H7 (cell line): ENCODE measurements at regions not wholly inside any gene's neighbourhood (a gene's known extent, or its start where the extent isn't known, plus 50 kb on each side); places are given as distances from the start of the nearest gene placed in this dataset.
"Not testable (repeated sequence)": the region's sequence is repeated elsewhere in the genome, so short reads cannot be mapped to it uniquely, and the experiment has no call there.

Experiments
- DNase-seq: peaks from one replicate; pipeline ENCODE4 v3.0.0; 2012
- H3K27me3 ChIP-seq: 2 replicates; pipeline ENCODE4 v1.6.0; 2011; ENCODE audit warnings: mild to moderate bottlenecking, low read length; ENCODE audit not compliant: control insufficient read depth, insufficient read depth
- H3K36me3 ChIP-seq: replicated peaks from 2 replicates; pipeline ENCODE4 v1.5.1; 2011; ENCODE audit warnings: low read length; ENCODE audit not compliant: control insufficient read depth, insufficient read depth
- H3K4me3 ChIP-seq: 2 replicates; pipeline ENCODE4 v1.5.1; 2011; ENCODE audit warnings: low read depth, mild to moderate bottlenecking, control low read depth, low read length, moderate library complexity; ENCODE audit not compliant: insufficient read depth

DNA sequence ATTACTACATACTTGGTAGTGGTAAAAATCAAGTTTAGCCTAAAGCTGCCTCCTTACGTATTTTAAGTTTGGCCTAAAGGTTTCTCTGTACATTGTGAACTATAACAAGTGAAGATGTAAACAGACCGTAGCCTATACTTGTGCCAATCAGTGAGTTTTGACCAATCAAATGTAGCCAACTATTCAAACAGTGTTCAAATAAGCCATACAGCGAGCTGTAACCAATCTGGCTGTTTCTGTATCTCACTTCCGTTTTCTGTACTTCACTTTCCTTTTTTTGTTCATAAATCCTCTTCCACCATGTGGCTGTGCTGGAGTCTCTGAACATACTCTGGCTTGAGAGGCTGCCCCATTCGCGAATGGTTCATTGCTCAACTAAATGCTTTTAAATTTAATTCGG, 2504.6 kb downstream of the PCDH9 start:
- Histone ChIP-seq H3K27me3 (no peaks in the 10 kb centered on the region), H3K36me3 (no peaks in the 10 kb centered on the region)
- no peak for DNase-seq

DNA sequence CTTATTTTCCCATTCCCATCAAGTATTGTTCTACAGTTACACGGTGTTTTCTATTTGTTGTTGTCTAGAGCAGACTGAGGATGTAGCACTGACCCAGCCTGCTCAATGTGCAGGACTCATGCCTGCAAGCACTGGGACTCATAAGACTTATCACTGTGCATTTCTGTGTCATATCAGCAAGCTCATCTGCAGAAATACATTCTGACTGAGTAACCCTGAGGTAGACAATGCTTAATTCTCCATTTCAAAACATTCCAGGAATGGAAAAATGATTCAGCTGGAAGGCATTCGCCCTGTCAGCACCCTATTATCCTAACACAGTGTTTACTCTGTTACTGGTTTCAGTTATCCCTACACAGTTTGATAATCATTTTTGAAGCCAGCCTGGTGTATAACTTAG, 2506.4 kb downstream of the PCDH9 start:
- Histone ChIP-seq H3K36me3 (no peaks in the 10 kb centered on the region), H3K4me3 (no peak overlapping the region), H3K27me3 (no peaks in the 10 kb centered on the region)
- DNase-seq = no peak

More for the DNA sequence above, 2504.6 kb downstream of the PCDH9 start:
- no peak overlapping the region for H3K4me3 ChIP-seq

DNA sequence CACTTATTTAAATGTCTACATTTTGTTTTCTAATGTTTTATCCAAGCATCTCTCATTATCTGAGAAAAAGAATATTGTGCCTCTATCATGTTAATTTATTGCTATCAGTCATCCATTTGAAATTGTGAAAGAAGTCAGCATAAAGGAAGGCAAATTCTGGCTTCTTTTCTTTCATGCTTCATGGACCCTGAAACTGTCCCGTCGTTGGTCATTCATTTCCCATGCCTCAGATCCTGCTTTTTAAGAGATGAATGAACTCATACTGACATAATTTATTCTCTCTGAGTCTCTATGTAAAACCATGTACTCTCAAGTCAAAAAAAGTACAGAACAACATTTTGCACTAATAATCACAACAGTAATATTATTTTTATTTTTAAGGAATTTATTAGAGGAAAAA, 2512.0 kb downstream of the PCDH9 start:
- Histone ChIP-seq H3K36me3 (no peaks in the 10 kb centered on the region), H3K27me3 (no peaks in the 10 kb centered on the region), H3K4me3 (no peak overlapping the region)
- DNase-seq = no peak

DNA sequence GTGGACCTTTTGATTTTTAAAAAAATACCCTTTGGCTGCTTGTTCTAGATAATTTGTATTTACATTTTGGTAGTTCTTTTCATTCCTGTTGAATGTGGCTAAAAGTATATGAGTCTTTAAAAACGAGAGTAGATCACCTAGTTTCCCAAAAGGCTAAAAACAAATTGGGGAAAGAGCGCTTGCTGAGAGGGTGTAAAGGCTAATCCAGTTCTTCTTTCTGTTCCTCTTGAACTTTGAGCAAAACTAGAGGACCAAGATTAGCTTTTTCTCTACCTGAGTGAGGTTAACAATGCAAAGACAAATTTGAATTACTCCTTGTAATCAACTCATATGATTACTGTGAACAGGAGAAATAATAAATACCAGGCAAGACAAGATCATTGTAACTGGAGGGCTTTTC, 2513.2 kb downstream of the PCDH9 start:
- no peak for DNase-seq
- Histone ChIP-seq H3K4me3 (no peak overlapping the region), H3K36me3 (no peaks in the 10 kb centered on the region), H3K27me3 (no peaks in the 10 kb centered on the region)

DNA sequence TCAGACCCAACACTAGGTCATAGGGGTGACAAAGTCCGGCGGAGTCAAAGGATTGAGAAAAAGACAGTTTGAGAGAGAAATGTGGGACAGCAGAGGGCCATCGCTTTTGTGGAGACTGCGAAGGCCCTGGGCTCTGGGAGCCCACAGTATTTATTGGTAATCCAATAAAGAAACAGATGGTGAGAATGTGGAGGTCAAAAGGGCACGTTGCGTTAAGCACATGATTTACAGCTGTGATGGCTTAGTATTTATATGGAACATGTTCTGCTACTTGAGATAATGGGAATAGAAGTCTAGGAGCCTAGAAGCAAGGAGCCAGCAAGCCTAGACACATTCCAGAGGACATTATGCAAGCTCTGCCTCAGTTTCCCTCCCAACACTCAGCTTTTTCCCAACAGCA, 2521.1 kb downstream of the PCDH9 start:
- Histone ChIP-seq H3K4me3 (no peak overlapping the region), H3K27me3 (no peaks in the 10 kb centered on the region), H3K36me3 (no peaks in the 10 kb centered on the region)
- no peak for DNase-seq

- no peaks in the 10 kb centered on the region for H3K36me3 ChIP-seq
- H3K4me3 ChIP-seq = no peak overlapping the region
These were observed 2526.0 kb downstream of the PCDH9 start for GRCh38 chr13:64704121-64704649.

DNA sequence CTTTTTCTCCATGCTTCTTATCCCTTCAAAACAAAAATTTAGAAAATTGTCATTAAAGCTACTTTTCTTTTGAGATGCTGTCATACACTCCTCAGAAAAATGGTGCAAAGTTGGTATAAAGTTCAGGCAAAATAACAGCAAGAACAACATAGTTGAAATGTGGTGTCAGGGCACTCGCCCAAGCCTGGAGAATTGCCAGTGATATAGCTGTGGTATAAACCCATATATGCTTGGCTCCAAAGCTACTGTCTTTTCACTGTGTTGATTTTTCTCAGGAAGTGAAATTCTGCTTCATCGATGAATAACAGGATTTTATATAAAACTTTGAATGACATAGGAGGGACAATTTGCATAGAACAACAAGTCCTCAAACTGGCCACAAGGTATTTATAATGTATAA, 2532.9 kb downstream of the PCDH9 start:
- no peak for DNase-seq
- H3K27me3 ChIP-seq = no peaks in the 10 kb centered on the region
- H3K4me3 ChIP-seq = no peak overlapping the region
- no peaks in the 10 kb centered on the region for H3K36me3 ChIP-seq

More at GRCh38 chr13:64704121-64704649, 2526.0 kb downstream of the PCDH9 start:
- H3K27me3 ChIP-seq = no peaks in the 10 kb centered on the region
- DNase-seq = no peak

DNA sequence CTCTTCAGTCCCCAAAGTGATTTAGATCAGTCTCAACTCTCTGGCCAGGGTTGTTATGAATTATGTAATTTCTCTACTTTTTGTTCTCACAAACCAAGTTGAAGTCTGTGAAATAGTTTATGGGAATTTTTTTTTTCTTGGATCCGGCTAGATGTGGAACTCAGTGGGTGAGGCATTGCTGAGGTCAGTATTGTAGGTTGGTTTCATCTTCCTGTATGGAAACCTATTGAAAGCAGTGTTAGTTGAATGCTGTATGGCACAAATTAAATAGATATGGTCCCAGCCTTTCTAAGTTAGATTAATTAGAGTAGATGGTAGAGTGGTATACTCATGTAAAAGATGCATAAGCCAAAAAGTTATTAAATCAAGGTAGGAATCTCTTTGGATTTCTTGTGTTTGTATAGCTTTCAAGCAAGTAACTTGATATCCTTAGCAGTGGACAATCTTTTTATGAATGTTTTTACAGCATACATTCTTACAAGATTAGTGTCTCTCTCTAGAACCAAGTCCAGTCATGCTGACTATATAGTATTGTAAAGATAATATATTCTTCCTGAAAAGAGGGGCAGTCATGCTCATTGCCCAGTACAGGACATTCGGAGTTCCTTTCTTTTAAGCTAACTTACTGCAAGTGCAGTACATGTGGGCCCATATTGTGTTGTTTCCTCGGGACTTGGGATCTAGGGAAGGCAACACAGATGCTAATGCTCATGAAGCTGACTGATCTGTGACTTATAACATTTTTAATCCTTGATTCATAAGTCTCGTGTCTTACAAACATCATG, 2541.1 kb downstream of the PCDH9 start:
- Histone ChIP-seq H3K4me3 (no peak overlapping the region), H3K27me3 (no peaks in the 10 kb centered on the region), H3K36me3 (no peaks in the 10 kb centered on the region)
- DNase-seq = no peak

GRCh38 chr13:64686536-64686935, 2543.6 kb downstream of the PCDH9 start:
- H3K27me3 ChIP-seq, DNase-seq, H3K4me3 ChIP-seq, H3K36me3 ChIP-seq: not testable (repeated sequence)

GRCh38 chr13:64684685-64685431, 2545.3 kb downstream of the PCDH9 start:
- Histone ChIP-seq H3K4me3 (no peak overlapping the region), H3K27me3 (no peaks in the 10 kb centered on the region), H3K36me3 (no peaks in the 10 kb centered on the region)
- peak; percentile 12 for DNase-seq

- H3K36me3 ChIP-seq = no peaks in the 10 kb centered on the region
- DNase-seq = no peak
These were observed 2546.0 kb downstream of the PCDH9 start for GRCh38 chr13:64684108-64684507.

DNA sequence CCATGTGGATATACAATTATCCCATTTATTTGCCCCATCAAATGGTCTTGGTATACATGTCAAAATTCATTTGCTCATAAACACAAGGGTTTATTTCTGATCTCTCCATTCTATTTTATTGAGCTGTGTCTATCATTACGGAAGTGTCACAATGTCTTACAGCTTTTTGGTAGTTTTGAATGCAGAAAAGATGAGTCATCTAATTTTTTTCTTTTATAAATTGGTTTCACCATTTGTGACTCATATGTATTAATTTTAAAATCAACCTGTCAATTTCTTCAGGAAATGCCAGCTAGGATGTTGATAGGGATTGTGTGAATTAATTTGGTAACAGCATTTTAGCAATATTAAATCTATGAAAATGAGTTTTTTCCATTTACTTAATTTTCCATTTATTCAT, 2549.4 kb downstream of the PCDH9 start:
- no peak for DNase-seq
- H3K27me3 ChIP-seq = no peaks in the 10 kb centered on the region
- no peak overlapping the region for H3K4me3 ChIP-seq
- H3K36me3 ChIP-seq = no peaks in the 10 kb centered on the region

More at GRCh38 chr13:64684108-64684507, 2546.0 kb downstream of the PCDH9 start:
- no peak overlapping the region for H3K4me3 ChIP-seq
- no peaks in the 10 kb centered on the region for H3K27me3 ChIP-seq

DNA sequence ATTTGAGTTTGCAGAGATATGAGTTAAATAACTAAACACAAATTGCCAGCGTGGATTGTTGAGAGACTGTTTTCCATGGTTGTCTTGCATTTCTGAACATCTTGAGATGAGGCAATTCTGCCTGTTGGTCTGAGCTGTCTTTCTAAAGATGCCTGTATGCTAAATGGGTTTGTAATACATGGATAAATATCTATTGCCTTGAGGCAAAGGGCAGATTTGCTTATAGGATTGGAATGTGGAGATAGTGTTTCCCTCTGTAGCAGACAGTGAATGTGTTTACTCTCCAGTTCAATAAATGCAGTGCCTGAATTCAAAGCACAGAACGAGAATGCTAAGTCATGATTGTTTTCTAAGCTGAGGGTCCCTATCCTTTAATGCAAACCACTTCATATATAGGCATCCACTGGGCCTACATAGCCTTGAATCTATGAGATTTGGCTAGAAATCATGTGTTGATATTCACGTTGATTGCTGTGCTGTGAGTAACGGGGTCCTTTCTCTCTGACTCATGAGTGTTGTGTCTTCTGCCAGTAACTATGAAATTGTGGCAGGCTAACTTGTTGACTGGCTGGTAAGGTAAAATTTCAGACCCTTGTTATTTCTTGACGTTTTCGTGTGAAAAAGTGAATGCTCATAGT, 2554.8 kb downstream of the PCDH9 start:
- DNase-seq = no peak
- no peaks in the 10 kb centered on the region for H3K27me3 ChIP-seq

GRCh38 chr13:64674126-64674525, 2556.0 kb downstream of the PCDH9 start:
- H3K4me3 ChIP-seq = no peak overlapping the region
- no peaks in the 10 kb centered on the region for H3K36me3 ChIP-seq
- DNase-seq = no peak
- H3K27me3 ChIP-seq = no peaks in the 10 kb centered on the region

More for the DNA sequence above, 2554.8 kb downstream of the PCDH9 start:
- no peak overlapping the region for H3K4me3 ChIP-seq
- no peaks in the 10 kb centered on the region for H3K36me3 ChIP-seq
